ENCODE measurements at regions not wholly inside any gene's neighbourhood (a gene's known extent, or its start where the extent isn't known, plus 50 kb on each side); places are given as distances from the start of the nearest gene placed in this dataset.

GRCh38 chr22:49276567-49276966, 551.1 kb downstream of the BRD1 start:
- Histone ChIP-seq H3F3A (replicated peaks; ENCODE audit: low read depth) (no peaks in the 10 kb centered on the region), H4K20me1 (replicated peaks; ENCODE audit: insufficient read depth) (no peaks in the 10 kb centered on the region), H3K79me2 (replicated peaks; ENCODE audit: insufficient read depth) (no peaks in the 10 kb centered on the region), H3K36me3 (ENCODE audit: insufficient read depth) (peaks cover 15% of the 10 kb centered on the region), H3K27me3 (ENCODE audit: insufficient read depth) (no peaks in the 10 kb centered on the region), H3K9me2 (ENCODE audit: insufficient read depth) (no peaks in the 10 kb centered on the region), H3K4me3 (no peak overlapping the region), H2AFZ (no peak overlapping the region), H3K4me1 (ENCODE audit: insufficient read depth) (no peaks in the 10 kb centered on the region), H3K4me2 (no peak overlapping the region), H3K27ac (ENCODE audit: low read depth) (no peak overlapping the region)
- no peak overlapping the region for H3K27ac Mint-ChIP-seq
- no peak for ATAC-seq
- 0 out of 3 replicates have a peak, but pooled peaks cover 2% of the 10 kb centered on the region for H3K36me3 Mint-ChIP-seq (ENCODE audit: low read depth)
- peaks cover 10% of the 10 kb centered on the region for H3K4me1 Mint-ChIP-seq
- peaks cover 11% of the 10 kb centered on the region for H3K27me3 Mint-ChIP-seq (ENCODE audit: insufficient read depth, low read depth, poor library complexity)
- DNase-seq (ENCODE audit: low spot score): no peak
- no peaks in the 10 kb centered on the region for H3K9me3 Mint-ChIP-seq
- no peak for TF ChIP-seq EZH2 (IDR thresholded peaks at IDR 0.05; ENCODE audit: low read depth, unreplicated experiment)
- TF ChIP-seq ETS1 (IDR thresholded peaks at IDR 0.05): no peak
- TF ChIP-seq ZNF462 (CRISPR knock-in tag; IDR thresholded peaks at IDR 0.05): no peak
- TF ChIP-seq CTCF (conservative IDR thresholded peaks at IDR 0.05; ENCODE audit: low read depth in 2 of 2): no peak
- TF ChIP-seq JUNB (IDR thresholded peaks at IDR 0.05; ENCODE audit: unreplicated experiment): no peak
- TF ChIP-seq STAT1 (IDR thresholded peaks at IDR 0.05; ENCODE audit: unreplicated experiment): no peak
- no peak for TF ChIP-seq ZNF114 (CRISPR knock-in tag; IDR thresholded peaks at IDR 0.05)
- no peak overlapping the region for H3K4me3 Mint-ChIP-seq

Measured in GM23338 (cell line).